Mucosa of descending colon (tissue), 3 donors: ENCODE measurements at regions not wholly inside any gene's neighbourhood (a gene's known extent, or its start where the extent isn't known, plus 50 kb on each side); places are given as distances from the start of the nearest gene placed in this dataset.

Source experiments
- ATAC-seq: fragments of 200-7000 bp; cut with Tn5 transposase; one replicate; pipeline ENCODE4 v1.9.1; 2020; ENCODE audit warnings: mild to moderate bottlenecking, moderate library complexity
- DNase-seq, 3 donors: peaks; one replicate each; pipeline ENCODE4 v3.0.0-alpha.2; 2020
- H3K36me3 ChIP-seq: fragments of 200-600 bp; one replicate; pipeline ENCODE4 v1.8.0; 2021; ENCODE audit warnings: low read depth, mild to moderate bottlenecking
- H3K4me1 ChIP-seq: fragments of 200-600 bp; one replicate; pipeline ENCODE4 v1.8.0; 2021; ENCODE audit warnings: low read depth, mild to moderate bottlenecking
- H3K4me3 ChIP-seq: fragments of 200-600 bp; one replicate; pipeline ENCODE4 v1.8.0; 2021; ENCODE audit warnings: mild to moderate bottlenecking
- H3K9me3 ChIP-seq: fragments of 200-600 bp; one replicate; pipeline ENCODE4 v1.8.0; 2021; ENCODE audit warnings: mild to moderate bottlenecking
- CTCF ChIP-seq: fragments of 200-600 bp; IDR thresholded peaks from one replicate; pipeline ENCODE4 v1.8.0; 2022; ENCODE audit warnings: antibody characterized with exemption, mild to moderate bottlenecking
- intact Hi-C, 2 donors: fragments of 100-400 bp; cut with DNase I in 1 of 2; cut with micrococcal nuclease in 1 of 2; formaldehyde crosslinking; loops; one replicate each; pipeline versions ENCODE4 v1.11.0 to v1.11.1; 2022; cut with DNase I, micrococcal nuclease
- donor health status: DM: no; HTN: no; CAD: no; lungs with moderate emphysema.
- donor health status: DM: no; HTN: no; CAD: no.
- donor health status: DM: no; HTN: yes; CAD: no.

GRCh38 chr5:90022711-90023053 lies 386.9 kb downstream of the CETN3 start:
- DNase-seq, result no peak
- intact Hi-C loops, result no loop called here
- Histone ChIP-seq H3K4me1 (peaks cover 4% of the 10 kb centered on the region), H3K4me3 (no peak overlapping the region), H3K9me3 (no peaks in the 10 kb centered on the region), H3K36me3 (no peaks in the 10 kb centered on the region)
- ATAC-seq, result peak; percentile 59
- TF ChIP-seq CTCF, result no peak

- no peak for TF ChIP-seq CTCF
- intact Hi-C loops, result no loop called here
- H3K4me3 ChIP-seq, result no peak overlapping the region
- DNase-seq (peak in 1 of 3 donors; percentile 6), ATAC-seq (peak; percentile 72)
- peaks cover 4% of the 10 kb centered on the region for H3K4me1 ChIP-seq
- H3K36me3 ChIP-seq, result no peaks in the 10 kb centered on the region
- H3K9me3 ChIP-seq, result no peaks in the 10 kb centered on the region
Measured at GRCh38 chr5:90022002-90022710, 387.4 kb downstream of the CETN3 start.

- TF ChIP-seq CTCF, result no peak
- H3K4me1 ChIP-seq, result peaks cover 4% of the 10 kb centered on the region
- intact Hi-C loops, result no loop called here
- no peak for DNase-seq
- peak; percentile 92 for ATAC-seq
- H3K4me3 ChIP-seq, result no peak overlapping the region
- no peaks in the 10 kb centered on the region for H3K36me3 ChIP-seq
- H3K9me3 ChIP-seq, result no peaks in the 10 kb centered on the region
Measured at GRCh38 chr5:90020575-90021538, 388.7 kb downstream of the CETN3 start.

GRCh38 chr5:90017239-90017638 lies 392.3 kb downstream of the CETN3 start:
- no peaks in the 10 kb centered on the region for H3K36me3 ChIP-seq
- TF ChIP-seq CTCF, result no peak
- DNase-seq (no peak), ATAC-seq (no peak)
- H3K4me1 ChIP-seq, result peaks cover 4% of the 10 kb centered on the region
- H3K4me3 ChIP-seq, result no peak overlapping the region
- no peaks in the 10 kb centered on the region for H3K9me3 ChIP-seq
- intact Hi-C loops, result no loop called here

GRCh38 chr5:90015584-90016018 lies 394.0 kb downstream of the CETN3 start:
- intact Hi-C loops, result no loop called here
- no peaks in the 10 kb centered on the region for H3K4me1 ChIP-seq
- no peak for TF ChIP-seq CTCF
- no peaks in the 10 kb centered on the region for H3K9me3 ChIP-seq
- H3K36me3 ChIP-seq, result no peaks in the 10 kb centered on the region
- ATAC-seq, result no peak
- no peak for DNase-seq
- H3K4me3 ChIP-seq, result no peak overlapping the region
